ENCODE measurements at regions not wholly inside any gene's neighbourhood (a gene's known extent, or its start where the extent isn't known, plus 50 kb on each side); places are given as distances from the start of the nearest gene placed in this dataset.

DNA sequence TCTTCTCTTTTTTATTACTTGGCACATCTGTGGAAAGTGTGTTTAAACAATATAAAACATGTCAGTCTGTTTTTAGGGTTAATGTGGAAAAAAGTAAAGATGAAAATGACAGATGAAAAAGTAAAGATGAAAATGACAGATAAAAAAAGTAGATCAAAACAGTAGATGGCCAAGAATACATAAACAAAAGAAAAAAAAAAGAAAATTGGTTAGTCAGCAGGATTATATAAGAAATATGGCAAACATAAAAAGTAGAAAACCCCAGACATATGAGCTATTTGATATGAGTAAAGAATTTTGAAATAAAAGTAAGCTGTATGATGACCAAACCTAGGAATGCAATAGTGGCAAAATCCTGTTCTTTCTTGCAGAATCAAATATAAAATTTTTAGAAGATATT is 365.7 kb upstream of the AKR1E2 start:
- no peaks in the 10 kb centered on the region for H3K27me3 ChIP-seq (ENCODE audit: control insufficient read depth, insufficient read depth, low read length)
- no peaks in the 10 kb centered on the region for H3K4me1 ChIP-seq (ENCODE audit: control insufficient read depth, insufficient read depth, low read length)
- intact Hi-C loops (cut with micrococcal nuclease; ENCODE audit: unreplicated experiment): no loop called here
- no TSS peak for BruUV-seq (replicated peaks)
- H3K4me3 ChIP-seq (ENCODE audit: low read depth in 2 of 2, low read length in 2 of 2): no peak overlapping the region
- H3K36me3 ChIP-seq (ENCODE audit: control insufficient read depth, insufficient read depth, low read length): no peaks in the 10 kb centered on the region
- ChIA-PET POLR2A (no interaction called here), CTCF (no interaction called here)
- TF ChIP-seq TCF7L2 (IDR thresholded peaks at IDR 0.05; ENCODE audit: low read depth, low read length) (no peak), SIN3A (IDR thresholded peaks at IDR 0.05; ENCODE audit: borderline replicate concordance, insufficient read depth, low read depth, low read length) (no peak), POLR2AphosphoS5 (IDR thresholded peaks at IDR 0.05; ENCODE audit: low read depth, low read length) (no peak)
- TF ChIP-seq, protein P1, sequence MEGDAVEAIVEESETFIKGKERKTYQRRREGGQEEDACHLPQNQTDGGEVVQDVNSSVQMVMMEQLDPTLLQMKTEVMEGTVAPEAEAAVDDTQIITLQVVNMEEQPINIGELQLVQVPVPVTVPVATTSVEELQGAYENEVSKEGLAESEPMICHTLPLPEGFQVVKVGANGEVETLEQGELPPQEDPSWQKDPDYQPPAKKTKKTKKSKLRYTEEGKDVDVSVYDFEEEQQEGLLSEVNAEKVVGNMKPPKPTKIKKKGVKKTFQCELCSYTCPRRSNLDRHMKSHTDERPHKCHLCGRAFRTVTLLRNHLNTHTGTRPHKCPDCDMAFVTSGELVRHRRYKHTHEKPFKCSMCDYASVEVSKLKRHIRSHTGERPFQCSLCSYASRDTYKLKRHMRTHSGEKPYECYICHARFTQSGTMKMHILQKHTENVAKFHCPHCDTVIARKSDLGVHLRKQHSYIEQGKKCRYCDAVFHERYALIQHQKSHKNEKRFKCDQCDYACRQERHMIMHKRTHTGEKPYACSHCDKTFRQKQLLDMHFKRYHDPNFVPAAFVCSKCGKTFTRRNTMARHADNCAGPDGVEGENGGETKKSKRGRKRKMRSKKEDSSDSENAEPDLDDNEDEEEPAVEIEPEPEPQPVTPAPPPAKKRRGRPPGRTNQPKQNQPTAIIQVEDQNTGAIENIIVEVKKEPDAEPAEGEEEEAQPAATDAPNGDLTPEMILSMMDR (IDR thresholded peaks at IDR 0.05): no peak
- TF ChIP-seq, protein P2, sequence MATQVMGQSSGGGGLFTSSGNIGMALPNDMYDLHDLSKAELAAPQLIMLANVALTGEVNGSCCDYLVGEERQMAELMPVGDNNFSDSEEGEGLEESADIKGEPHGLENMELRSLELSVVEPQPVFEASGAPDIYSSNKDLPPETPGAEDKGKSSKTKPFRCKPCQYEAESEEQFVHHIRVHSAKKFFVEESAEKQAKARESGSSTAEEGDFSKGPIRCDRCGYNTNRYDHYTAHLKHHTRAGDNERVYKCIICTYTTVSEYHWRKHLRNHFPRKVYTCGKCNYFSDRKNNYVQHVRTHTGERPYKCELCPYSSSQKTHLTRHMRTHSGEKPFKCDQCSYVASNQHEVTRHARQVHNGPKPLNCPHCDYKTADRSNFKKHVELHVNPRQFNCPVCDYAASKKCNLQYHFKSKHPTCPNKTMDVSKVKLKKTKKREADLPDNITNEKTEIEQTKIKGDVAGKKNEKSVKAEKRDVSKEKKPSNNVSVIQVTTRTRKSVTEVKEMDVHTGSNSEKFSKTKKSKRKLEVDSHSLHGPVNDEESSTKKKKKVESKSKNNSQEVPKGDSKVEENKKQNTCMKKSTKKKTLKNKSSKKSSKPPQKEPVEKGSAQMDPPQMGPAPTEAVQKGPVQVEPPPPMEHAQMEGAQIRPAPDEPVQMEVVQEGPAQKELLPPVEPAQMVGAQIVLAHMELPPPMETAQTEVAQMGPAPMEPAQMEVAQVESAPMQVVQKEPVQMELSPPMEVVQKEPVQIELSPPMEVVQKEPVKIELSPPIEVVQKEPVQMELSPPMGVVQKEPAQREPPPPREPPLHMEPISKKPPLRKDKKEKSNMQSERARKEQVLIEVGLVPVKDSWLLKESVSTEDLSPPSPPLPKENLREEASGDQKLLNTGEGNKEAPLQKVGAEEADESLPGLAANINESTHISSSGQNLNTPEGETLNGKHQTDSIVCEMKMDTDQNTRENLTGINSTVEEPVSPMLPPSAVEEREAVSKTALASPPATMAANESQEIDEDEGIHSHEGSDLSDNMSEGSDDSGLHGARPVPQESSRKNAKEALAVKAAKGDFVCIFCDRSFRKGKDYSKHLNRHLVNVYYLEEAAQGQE (IDR thresholded peaks at IDR 0.05; ENCODE audit: insufficient read depth in 1 of 2, low read depth in 2 of 2, low read length in 1 of 2): no peak
- peaks cover 3% of the 10 kb centered on the region; the same call in 1 of the 2 replicates for H3K9me3 ChIP-seq (ENCODE audit: control insufficient read depth, insufficient read depth, low read depth, low read length)
- no peak for ATAC-seq
- no peak overlapping the region for H3K27ac ChIP-seq (ENCODE audit: low read length)
- in situ Hi-C loops (cut with HindIII; ENCODE audit: low pct_unique_long_range_greater_than_20kb, low sequenced_read_pairs): no loop called here
- DNase-seq (ENCODE audit: low read depth, low spot score): no peak

DNA sequence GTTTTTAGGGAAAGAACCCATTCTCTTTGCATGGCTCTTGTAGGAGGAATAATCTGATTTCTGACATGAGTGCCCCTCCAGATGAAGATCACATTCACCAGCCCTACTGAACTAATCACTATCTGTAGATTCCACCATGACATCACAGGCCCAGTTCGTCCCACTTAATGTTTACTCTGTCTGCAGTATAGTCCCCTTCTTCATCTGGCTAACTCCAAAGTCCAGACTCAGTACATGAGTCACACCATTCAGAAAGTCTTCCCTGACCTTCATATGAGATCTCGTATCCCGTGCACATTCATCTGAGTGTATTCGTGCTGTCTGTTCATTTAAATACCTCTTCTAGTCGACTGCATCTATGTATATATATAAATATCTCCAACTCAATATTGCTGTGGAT is 366.5 kb upstream of the AKR1E2 start:
- ATAC-seq: no peak
- Histone ChIP-seq H3K27ac (ENCODE audit: low read length) (no peak overlapping the region), H3K36me3 (ENCODE audit: control insufficient read depth, insufficient read depth, low read length) (no peaks in the 10 kb centered on the region), H3K4me3 (ENCODE audit: low read depth in 2 of 2, low read length in 2 of 2) (no peak overlapping the region), H3K4me1 (ENCODE audit: control insufficient read depth, insufficient read depth, low read length) (no peaks in the 10 kb centered on the region), H3K27me3 (ENCODE audit: control insufficient read depth, insufficient read depth, low read length) (no peaks in the 10 kb centered on the region), H3K9me3 (ENCODE audit: control insufficient read depth, insufficient read depth, low read depth, low read length) (peaks cover 3% of the 10 kb centered on the region; the same call in 1 of the 2 replicates)
- no TSS peak for BruUV-seq (replicated peaks)
- intact Hi-C loops (cut with micrococcal nuclease; ENCODE audit: unreplicated experiment) (no loop called here), in situ Hi-C loops (cut with HindIII; ENCODE audit: low pct_unique_long_range_greater_than_20kb, low sequenced_read_pairs) (no loop called here)
- TF ChIP-seq, protein P2 (IDR thresholded peaks at IDR 0.05; ENCODE audit: insufficient read depth in 1 of 2, low read depth in 2 of 2, low read length in 1 of 2): no peak
- TF ChIP-seq TCF7L2 (IDR thresholded peaks at IDR 0.05; ENCODE audit: low read depth, low read length) (no peak), POLR2AphosphoS5 (IDR thresholded peaks at IDR 0.05; ENCODE audit: low read depth, low read length) (no peak), SIN3A (IDR thresholded peaks at IDR 0.05; ENCODE audit: borderline replicate concordance, insufficient read depth, low read depth, low read length) (no peak)
- TF ChIP-seq, protein P1 (IDR thresholded peaks at IDR 0.05): no peak
- no peak for DNase-seq (ENCODE audit: low read depth, low spot score)
- ChIA-PET CTCF (no interaction called here), POLR2A (no interaction called here)

Data from Panc1 (cell line).